ENCODE measurements at regions not wholly inside any gene's neighbourhood (a gene's known extent, or its start where the extent isn't known, plus 50 kb on each side); places are given as distances from the start of the nearest gene placed in this dataset.

DNA sequence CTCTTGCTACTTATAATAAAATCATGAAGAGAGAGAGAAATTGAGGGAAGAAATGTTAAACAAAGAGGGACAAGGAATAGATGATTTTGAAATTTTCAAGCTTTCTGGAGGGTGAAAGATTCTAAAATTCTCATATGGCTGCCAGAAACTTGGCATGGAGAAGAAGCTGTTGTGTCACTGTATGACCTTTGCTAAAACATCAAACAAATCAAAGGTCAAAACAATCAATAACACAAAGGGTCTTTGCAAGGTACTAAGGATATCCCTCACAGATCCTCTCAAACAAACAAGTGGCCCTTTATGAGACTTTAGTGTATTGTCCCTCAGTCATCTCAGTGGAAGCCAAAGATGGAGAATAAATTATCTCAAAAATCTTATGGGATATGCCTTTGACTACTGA is 1039.2 kb upstream of the MIR17HG start:
- H3K4me1 ChIP-seq (ENCODE audit: control insufficient read depth in 1 of 2, low read depth in 2 of 2) = no peaks in the 10 kb centered on the region
- no peaks in the 10 kb centered on the region for H3K27me3 ChIP-seq (replicated peaks; ENCODE audit: insufficient read depth)
- TF ChIP-seq, protein P1, sequence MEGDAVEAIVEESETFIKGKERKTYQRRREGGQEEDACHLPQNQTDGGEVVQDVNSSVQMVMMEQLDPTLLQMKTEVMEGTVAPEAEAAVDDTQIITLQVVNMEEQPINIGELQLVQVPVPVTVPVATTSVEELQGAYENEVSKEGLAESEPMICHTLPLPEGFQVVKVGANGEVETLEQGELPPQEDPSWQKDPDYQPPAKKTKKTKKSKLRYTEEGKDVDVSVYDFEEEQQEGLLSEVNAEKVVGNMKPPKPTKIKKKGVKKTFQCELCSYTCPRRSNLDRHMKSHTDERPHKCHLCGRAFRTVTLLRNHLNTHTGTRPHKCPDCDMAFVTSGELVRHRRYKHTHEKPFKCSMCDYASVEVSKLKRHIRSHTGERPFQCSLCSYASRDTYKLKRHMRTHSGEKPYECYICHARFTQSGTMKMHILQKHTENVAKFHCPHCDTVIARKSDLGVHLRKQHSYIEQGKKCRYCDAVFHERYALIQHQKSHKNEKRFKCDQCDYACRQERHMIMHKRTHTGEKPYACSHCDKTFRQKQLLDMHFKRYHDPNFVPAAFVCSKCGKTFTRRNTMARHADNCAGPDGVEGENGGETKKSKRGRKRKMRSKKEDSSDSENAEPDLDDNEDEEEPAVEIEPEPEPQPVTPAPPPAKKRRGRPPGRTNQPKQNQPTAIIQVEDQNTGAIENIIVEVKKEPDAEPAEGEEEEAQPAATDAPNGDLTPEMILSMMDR (IDR thresholded peaks at IDR 0.05) = no peak
- ATAC-seq (ENCODE audit: insufficient number of reproducible peaks, low FRiP score, low read depth) = no peak
- no peak overlapping the region for H3K27ac ChIP-seq
- no peak for DNase-seq (ENCODE audit: low spot score)
- H3K9me3 ChIP-seq = no peaks in the 10 kb centered on the region
- no peaks in the 10 kb centered on the region for H3K36me3 ChIP-seq
- H3K4me3 ChIP-seq = no peak overlapping the region

DNA sequence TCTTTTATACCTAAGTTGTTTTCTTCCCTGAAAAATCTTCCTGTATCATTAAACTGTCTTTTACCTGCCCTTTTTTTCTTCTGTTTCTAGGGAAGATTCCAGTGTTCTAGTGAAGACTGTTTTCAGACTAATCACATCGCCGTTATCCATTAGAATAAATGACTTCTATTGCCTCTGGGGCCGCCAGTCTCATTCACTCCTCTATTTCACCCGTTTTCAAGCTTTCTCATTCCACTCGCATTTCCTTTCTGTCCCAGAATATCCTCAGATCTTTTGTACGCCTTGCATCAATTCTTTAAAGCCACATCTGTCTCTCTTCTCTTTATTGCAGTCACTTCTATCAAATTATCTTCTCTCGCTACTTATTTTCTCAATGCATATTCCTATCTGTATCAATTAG is 1035.6 kb upstream of the MIR17HG start:
- Histone ChIP-seq H3K27me3 (replicated peaks; ENCODE audit: insufficient read depth) (no peaks in the 10 kb centered on the region), H3K4me1 (ENCODE audit: control insufficient read depth in 1 of 2, low read depth in 2 of 2) (no peaks in the 10 kb centered on the region), H3K4me3 (no peak overlapping the region), H3K36me3 (no peaks in the 10 kb centered on the region), H3K27ac (no peak overlapping the region), H3K9me3 (no peaks in the 10 kb centered on the region)
- TF ChIP-seq, protein P1 (IDR thresholded peaks at IDR 0.05) = no peak
- DNase-seq (ENCODE audit: low spot score) = no peak
- no peak for ATAC-seq (ENCODE audit: insufficient number of reproducible peaks, low FRiP score, low read depth)

DNA sequence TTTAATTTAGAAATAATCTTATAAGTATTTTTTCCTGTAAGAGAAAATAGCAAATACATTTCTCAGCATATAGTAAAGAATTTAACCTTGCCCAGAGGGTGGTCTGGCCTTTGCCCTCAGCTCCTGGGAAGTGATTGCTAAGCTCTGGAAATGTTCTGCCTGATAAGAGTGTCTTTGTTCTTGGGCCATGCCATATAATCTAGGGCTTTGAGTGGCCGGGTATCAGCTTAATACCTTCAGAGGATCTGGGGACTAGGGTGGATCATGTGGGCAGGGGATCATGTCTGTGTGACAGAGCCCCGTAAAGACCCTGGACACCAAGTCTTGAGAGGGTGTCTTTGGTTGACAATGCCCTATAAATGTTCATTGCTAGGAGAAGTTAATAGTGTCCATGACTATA is 1032.4 kb upstream of the MIR17HG start:
- ATAC-seq (ENCODE audit: insufficient number of reproducible peaks, low FRiP score, low read depth) = no peak
- Histone ChIP-seq H3K27me3 (replicated peaks; ENCODE audit: insufficient read depth) (no peaks in the 10 kb centered on the region), H3K4me3 (no peak overlapping the region), H3K27ac (no peak overlapping the region), H3K36me3 (no peaks in the 10 kb centered on the region), H3K4me1 (ENCODE audit: control insufficient read depth in 1 of 2, low read depth in 2 of 2) (no peaks in the 10 kb centered on the region), H3K9me3 (no peaks in the 10 kb centered on the region)
- TF ChIP-seq, protein P1 (IDR thresholded peaks at IDR 0.05) = no peak
- no peak for DNase-seq (ENCODE audit: low spot score)

DNA sequence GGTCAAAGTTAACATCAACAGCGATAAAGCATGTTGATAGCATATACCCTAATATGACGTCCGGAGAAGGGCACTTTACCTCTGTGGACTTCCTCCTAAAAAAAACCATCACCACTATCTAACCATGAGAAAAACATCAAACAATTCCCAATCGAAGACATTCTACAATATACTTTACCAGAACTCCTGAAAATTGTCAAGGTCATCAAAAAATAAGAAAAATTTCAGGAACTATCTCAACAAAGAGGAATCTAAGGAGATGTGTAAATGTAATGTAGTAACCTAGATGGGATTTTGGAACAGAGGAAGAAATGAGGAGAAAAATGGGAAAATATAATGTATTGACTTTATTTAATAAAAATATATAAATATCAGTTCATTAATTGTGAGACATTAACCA is 1026.8 kb upstream of the MIR17HG start:
- no peak for ATAC-seq (ENCODE audit: insufficient number of reproducible peaks, low FRiP score, low read depth)
- no peak for DNase-seq (ENCODE audit: low spot score)

DNA sequence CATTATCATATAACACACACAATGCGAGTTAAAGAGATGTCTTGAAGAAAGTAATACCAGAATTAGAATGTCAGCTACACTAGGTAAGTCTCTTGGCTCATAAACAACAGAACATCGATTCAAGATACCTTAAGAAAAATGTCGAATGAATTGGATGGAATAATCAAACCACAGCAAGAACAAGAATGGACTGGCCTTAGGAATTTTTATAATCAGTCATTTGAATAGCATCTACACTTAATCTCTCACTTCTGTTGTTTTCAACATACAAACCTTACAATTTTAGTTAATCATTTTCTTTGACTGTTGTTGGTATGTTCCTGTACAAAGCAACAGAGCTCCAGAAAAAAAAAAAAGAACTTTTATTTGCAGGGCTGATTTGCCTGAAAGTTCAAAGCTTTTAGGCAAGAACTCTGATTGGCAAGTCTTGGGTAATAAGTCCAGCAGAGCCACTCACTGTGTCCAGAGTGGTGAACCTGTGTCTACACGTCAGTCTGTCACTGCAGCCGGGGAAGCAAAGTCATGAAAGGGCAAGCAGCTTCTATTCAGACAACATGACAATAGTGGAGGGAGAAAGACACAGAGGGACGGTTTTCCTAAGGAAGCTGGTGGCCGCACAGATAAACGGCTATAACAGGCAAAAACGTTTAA is 1026.1 kb upstream of the MIR17HG start:
- Histone ChIP-seq H3K27me3 (replicated peaks; ENCODE audit: insufficient read depth) (no peaks in the 10 kb centered on the region), H3K27ac (no peak overlapping the region), H3K4me3 (no peak overlapping the region), H3K9me3 (no peaks in the 10 kb centered on the region), H3K36me3 (no peaks in the 10 kb centered on the region), H3K4me1 (ENCODE audit: control insufficient read depth in 1 of 2, low read depth in 2 of 2) (no peaks in the 10 kb centered on the region)
- DNase-seq (ENCODE audit: low spot score) (no peak), ATAC-seq (ENCODE audit: insufficient number of reproducible peaks, low FRiP score, low read depth) (no peak)
- TF ChIP-seq, protein P1 (IDR thresholded peaks at IDR 0.05) = no peak

More for the DNA sequence above, 1026.8 kb upstream of the MIR17HG start:
- H3K9me3 ChIP-seq = no peaks in the 10 kb centered on the region
- no peaks in the 10 kb centered on the region for H3K27me3 ChIP-seq (replicated peaks; ENCODE audit: insufficient read depth)
- TF ChIP-seq, protein P1 (IDR thresholded peaks at IDR 0.05) = no peak
- H3K36me3 ChIP-seq = no peaks in the 10 kb centered on the region
- H3K27ac ChIP-seq = no peak overlapping the region
- no peak overlapping the region for H3K4me3 ChIP-seq
- H3K4me1 ChIP-seq (ENCODE audit: control insufficient read depth in 1 of 2, low read depth in 2 of 2) = no peaks in the 10 kb centered on the region

Data from thoracic aorta (tissue), 2 donors.